GM12878 (cell line): ENCODE measurements at regions not wholly inside any gene's neighbourhood (a gene's known extent, or its start where the extent isn't known, plus 50 kb on each side); places are given as distances from the start of the nearest gene placed in this dataset.

Experiments used
- ATAC-seq: fragments of 200-7000 bp; cut with Tn5 transposase; 3 replicates; pipeline ENCODE4 v1.9.1; 2020; ENCODE audit warnings: mild to moderate bottlenecking, moderate library complexity
- BruUV-seq: library from RNA; stranded (reverse); fragments of 400-500 nt; replicated peaks from 2 replicates; lab custom pipeline; 2021; lab: Mats Ljungman, UMichigan
- CTCF ChIA-PET: fragments of 300-600 bp; sonication (Branson Sonifier 250); formaldehyde crosslinking; extraction: SDS; loops from one replicate; lab custom pipeline; 2021; ENCODE audit warnings: inconsistent platforms; lab: Yijun Ruan, JAX
- POLR2A ChIA-PET: fragments of 350-600 bp; formaldehyde crosslinking; extraction: SDS; loops from one replicate; lab custom pipeline; 2021; ENCODE audit warnings: inconsistent platforms; lab: Charles Lee
- RAD21 ChIA-PET: fragments of 300-600 bp; sonication (Branson Sonifier 250); formaldehyde crosslinking; loops from one replicate; lab custom pipeline; 2023; ENCODE audit warnings: antibody characterized with exemption; ENCODE audit not compliant: unreplicated experiment; lab: Charles Lee
- SMC1A ChIA-PET: fragments of 300-600 bp; sonication (Branson Sonifier 250); formaldehyde crosslinking; loops from one replicate; lab custom pipeline; 2023; ENCODE audit not compliant: unreplicated experiment, uncharacterized antibody; lab: Charles Lee
- DNase-seq: peaks from one replicate; pipeline ENCODE4 v3.0.0-alpha.2; 2011; ENCODE audit warnings: low read depth, low spot score
- FAIRE-seq: peaks from 3 replicates; lab custom pipeline; 2011; peaks lifted over from hg19 to GRCh38; lab: Jason Lieb, UNC
- H2AFZ ChIP-seq: 2 replicates; pipeline ENCODE4 v1.6.0; 2011; ENCODE audit warnings: low read depth, low read length, control low read depth; ENCODE audit not compliant: control insufficient read depth
- H3K27ac ChIP-seq: 2 replicates; pipeline ENCODE4 v1.5.1; 2011; ENCODE audit warnings: control low read depth; ENCODE audit not compliant: control insufficient read depth, insufficient read depth
- H3K27me3 ChIP-seq, 2 experiments: replicated peaks in 1 of 2; 2 replicates each; pipeline versions ENCODE4 v1.6.0 to v1.6.1; 2011; ENCODE audit warnings: low read length in 1 of 2; ENCODE audit not compliant: control insufficient read depth in 2 of 2, insufficient read depth in 2 of 2
- H3K36me3 ChIP-seq, 2 experiments: 2 replicates each; pipeline ENCODE4 v1.5.1; 2011; ENCODE audit warnings: low read length in 1 of 2; ENCODE audit not compliant: control insufficient read depth in 2 of 2, insufficient read depth in 2 of 2
- H3K4me1 ChIP-seq: 2 replicates; pipeline ENCODE4 v1.6.1; 2011; ENCODE audit warnings: mild to moderate bottlenecking, low read length, moderate library complexity, mixed read lengths; ENCODE audit not compliant: control insufficient read depth, insufficient read depth
- H3K4me2 ChIP-seq: 2 replicates; pipeline ENCODE4 v1.6.0; 2011; ENCODE audit warnings: control low read depth; ENCODE audit not compliant: control insufficient read depth, insufficient read depth
- H3K4me3 ChIP-seq: fragments of 200-600 bp; sonication (generic); 2 replicates; pipeline ENCODE4 v1.5.1; 2016
- H3K79me2 ChIP-seq: 2 replicates; pipeline ENCODE4 v1.6.0; 2011; ENCODE audit warnings: low read length; ENCODE audit not compliant: control insufficient read depth, insufficient read depth
- H3K9ac ChIP-seq: 2 replicates; pipeline ENCODE4 v1.8.0; 2011; ENCODE audit warnings: low read length, control low read depth, mixed read lengths; ENCODE audit not compliant: control insufficient read depth, insufficient read depth
- H3K9me3 ChIP-seq: replicated peaks from 3 replicates; pipeline ENCODE4 v1.5.1; 2011; ENCODE audit warnings: mild to moderate bottlenecking, low read length; ENCODE audit not compliant: control insufficient read depth, insufficient read depth
- H4K20me1 ChIP-seq: 2 replicates; pipeline ENCODE4 v1.6.0; 2011; ENCODE audit not compliant: control insufficient read depth, insufficient read depth
- CREM ChIP-seq: IDR thresholded peaks from 2 replicates; pipeline ENCODE4 v1.6.1; 2014; ENCODE audit warnings: antibody characterized with exemption, low read depth
- NR2C2 ChIP-seq: IDR thresholded peaks from 2 replicates; pipeline ENCODE4 v1.6.1; 2011; ENCODE audit warnings: borderline replicate concordance, low read depth; ENCODE audit not compliant: control insufficient read depth, insufficient read length
- RB1 ChIP-seq: fragments of 450-650 bp; formaldehyde crosslinking; IDR thresholded peaks from 2 replicates; pipeline ENCODE4 v1.6.1; 2017; ENCODE audit warnings: mild to moderate bottlenecking, borderline replicate concordance
- TCF3 ChIP-seq: IDR thresholded peaks from 2 replicates; pipeline ENCODE4 v1.6.1; 2012; ENCODE audit warnings: low read depth, mild to moderate bottlenecking, low read length, borderline replicate concordance; ENCODE audit not compliant: insufficient read depth
- ZBED1 ChIP-seq: IDR thresholded peaks from 2 replicates; pipeline ENCODE4 v1.6.1; 2016; ENCODE audit warnings: borderline replicate concordance
- ZNF384 ChIP-seq: IDR thresholded peaks from 2 replicates; pipeline ENCODE4 v1.6.1; 2012; ENCODE audit warnings: low read depth, mild to moderate bottlenecking, low read length, improper control_type of control experiment, borderline replicate concordance
- WGBS: methylation state at CpG from one replicate; pipeline ENCODE4 v1.1.6; 2016; ENCODE audit warnings: low lambda C conversion rate; ENCODE audit not compliant: insufficient replicate concordance, insufficient coverage; ENCODE audit errors: missing lambda C conversion rate; 5-methylcytosine and 5-hydroxymethylcytosine counted together
- in situ Hi-C: fragments of 300-500 bp; cut with MboI; formaldehyde crosslinking; loops from 9 replicates; pipeline ENCODE4 v1.14.3; 2018; ENCODE audit warnings: mixed read lengths
- intact Hi-C: fragments of 100-400 bp; cut with micrococcal nuclease; formaldehyde crosslinking; loops from one replicate; pipeline ENCODE4 v1.14.2; 2022; ENCODE audit not compliant: unreplicated experiment
- TF ChIP-seq, protein P1 (sequence below): fragments of 150-350 bp; IDR thresholded peaks from 2 replicates; pipeline ENCODE4 v1.6.1; 2016; ENCODE audit warnings: low read depth, low read length
- TF ChIP-seq, protein P2 (sequence below): fragments of 450-650 bp; IDR thresholded peaks from 2 replicates; pipeline ENCODE4 v1.6.1; 2017; ENCODE audit warnings: borderline replicate concordance
- TF ChIP-seq, protein P3 (sequence below): fragments of 450-650 bp; IDR thresholded peaks from 2 replicates; pipeline ENCODE4 v1.6.1; 2016; ENCODE audit warnings: mild to moderate bottlenecking, moderate library complexity, borderline replicate concordance

DNA sequence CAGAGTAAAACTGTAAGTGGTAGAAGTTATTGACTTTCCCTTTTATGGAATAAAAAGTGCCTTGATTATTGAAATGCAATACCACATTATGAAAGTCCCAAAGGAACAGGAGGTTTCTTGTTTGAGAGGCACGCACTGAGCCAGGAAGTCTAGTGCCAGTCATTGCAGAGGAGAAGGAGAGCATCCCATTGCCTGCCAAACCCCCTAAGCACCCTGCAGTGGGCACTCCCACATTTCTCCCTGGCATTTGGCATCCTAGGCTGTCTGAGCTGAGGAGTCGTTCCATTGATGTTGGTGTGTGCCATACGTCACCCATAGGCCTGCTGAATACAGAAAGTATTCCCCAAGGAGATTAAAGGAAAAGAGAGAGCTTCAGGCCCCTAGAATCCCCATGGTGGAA is 85.7 kb upstream of the MBNL2 start:
- H4K20me1 ChIP-seq, result no peaks in the 10 kb centered on the region
- no peak overlapping the region for H3K9ac ChIP-seq
- ChIA-PET POLR2A (no interaction called here), RAD21 (no interaction called here), CTCF (no interaction called here), SMC1A (interaction anchor here (0.6 to 1.0 kb wide), 3 partner anchors 13 to 197 kb away, joined by 3 to 4 read pairs (median 3); no protein-coding TSS in a partner anchor)
- WGBS, result 33% methylated on average over 3 of the region's 3 CpGs
- no peaks in the 10 kb centered on the region for H3K9me3 ChIP-seq
- no peaks in the 10 kb centered on the region for H3K4me1 ChIP-seq
- H3K4me3 ChIP-seq, result no peak overlapping the region
- no peaks in the 10 kb centered on the region for H3K36me3 ChIP-seq
- intact Hi-C loops, result no loop called here
- TF ChIP-seq, protein P1, sequence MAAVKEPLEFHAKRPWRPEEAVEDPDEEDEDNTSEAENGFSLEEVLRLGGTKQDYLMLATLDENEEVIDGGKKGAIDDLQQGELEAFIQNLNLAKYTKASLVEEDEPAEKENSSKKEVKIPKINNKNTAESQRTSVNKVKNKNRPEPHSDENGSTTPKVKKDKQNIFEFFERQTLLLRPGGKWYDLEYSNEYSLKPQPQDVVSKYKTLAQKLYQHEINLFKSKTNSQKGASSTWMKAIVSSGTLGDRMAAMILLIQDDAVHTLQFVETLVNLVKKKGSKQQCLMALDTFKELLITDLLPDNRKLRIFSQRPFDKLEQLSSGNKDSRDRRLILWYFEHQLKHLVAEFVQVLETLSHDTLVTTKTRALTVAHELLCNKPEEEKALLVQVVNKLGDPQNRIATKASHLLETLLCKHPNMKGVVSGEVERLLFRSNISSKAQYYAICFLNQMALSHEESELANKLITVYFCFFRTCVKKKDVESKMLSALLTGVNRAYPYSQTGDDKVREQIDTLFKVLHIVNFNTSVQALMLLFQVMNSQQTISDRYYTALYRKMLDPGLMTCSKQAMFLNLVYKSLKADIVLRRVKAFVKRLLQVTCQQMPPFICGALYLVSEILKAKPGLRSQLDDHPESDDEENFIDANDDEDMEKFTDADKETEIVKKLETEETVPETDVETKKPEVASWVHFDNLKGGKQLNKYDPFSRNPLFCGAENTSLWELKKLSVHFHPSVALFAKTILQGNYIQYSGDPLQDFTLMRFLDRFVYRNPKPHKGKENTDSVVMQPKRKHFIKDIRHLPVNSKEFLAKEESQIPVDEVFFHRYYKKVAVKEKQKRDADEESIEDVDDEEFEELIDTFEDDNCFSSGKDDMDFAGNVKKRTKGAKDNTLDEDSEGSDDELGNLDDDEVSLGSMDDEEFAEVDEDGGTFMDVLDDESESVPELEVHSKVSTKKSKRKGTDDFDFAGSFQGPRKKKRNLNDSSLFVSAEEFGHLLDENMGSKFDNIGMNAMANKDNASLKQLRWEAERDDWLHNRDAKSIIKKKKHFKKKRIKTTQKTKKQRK, result no peak
- TF ChIP-seq, protein P2, sequence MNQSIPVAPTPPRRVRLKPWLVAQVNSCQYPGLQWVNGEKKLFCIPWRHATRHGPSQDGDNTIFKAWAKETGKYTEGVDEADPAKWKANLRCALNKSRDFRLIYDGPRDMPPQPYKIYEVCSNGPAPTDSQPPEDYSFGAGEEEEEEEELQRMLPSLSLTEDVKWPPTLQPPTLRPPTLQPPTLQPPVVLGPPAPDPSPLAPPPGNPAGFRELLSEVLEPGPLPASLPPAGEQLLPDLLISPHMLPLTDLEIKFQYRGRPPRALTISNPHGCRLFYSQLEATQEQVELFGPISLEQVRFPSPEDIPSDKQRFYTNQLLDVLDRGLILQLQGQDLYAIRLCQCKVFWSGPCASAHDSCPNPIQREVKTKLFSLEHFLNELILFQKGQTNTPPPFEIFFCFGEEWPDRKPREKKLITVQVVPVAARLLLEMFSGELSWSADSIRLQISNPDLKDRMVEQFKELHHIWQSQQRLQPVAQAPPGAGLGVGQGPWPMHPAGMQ, result no peak
- TF ChIP-seq ZBED1 (no peak), TCF3 (no peak), NR2C2 (no peak), ZNF384 (no peak), CREM (no peak), RB1 (no peak)
- TF ChIP-seq, protein P3, sequence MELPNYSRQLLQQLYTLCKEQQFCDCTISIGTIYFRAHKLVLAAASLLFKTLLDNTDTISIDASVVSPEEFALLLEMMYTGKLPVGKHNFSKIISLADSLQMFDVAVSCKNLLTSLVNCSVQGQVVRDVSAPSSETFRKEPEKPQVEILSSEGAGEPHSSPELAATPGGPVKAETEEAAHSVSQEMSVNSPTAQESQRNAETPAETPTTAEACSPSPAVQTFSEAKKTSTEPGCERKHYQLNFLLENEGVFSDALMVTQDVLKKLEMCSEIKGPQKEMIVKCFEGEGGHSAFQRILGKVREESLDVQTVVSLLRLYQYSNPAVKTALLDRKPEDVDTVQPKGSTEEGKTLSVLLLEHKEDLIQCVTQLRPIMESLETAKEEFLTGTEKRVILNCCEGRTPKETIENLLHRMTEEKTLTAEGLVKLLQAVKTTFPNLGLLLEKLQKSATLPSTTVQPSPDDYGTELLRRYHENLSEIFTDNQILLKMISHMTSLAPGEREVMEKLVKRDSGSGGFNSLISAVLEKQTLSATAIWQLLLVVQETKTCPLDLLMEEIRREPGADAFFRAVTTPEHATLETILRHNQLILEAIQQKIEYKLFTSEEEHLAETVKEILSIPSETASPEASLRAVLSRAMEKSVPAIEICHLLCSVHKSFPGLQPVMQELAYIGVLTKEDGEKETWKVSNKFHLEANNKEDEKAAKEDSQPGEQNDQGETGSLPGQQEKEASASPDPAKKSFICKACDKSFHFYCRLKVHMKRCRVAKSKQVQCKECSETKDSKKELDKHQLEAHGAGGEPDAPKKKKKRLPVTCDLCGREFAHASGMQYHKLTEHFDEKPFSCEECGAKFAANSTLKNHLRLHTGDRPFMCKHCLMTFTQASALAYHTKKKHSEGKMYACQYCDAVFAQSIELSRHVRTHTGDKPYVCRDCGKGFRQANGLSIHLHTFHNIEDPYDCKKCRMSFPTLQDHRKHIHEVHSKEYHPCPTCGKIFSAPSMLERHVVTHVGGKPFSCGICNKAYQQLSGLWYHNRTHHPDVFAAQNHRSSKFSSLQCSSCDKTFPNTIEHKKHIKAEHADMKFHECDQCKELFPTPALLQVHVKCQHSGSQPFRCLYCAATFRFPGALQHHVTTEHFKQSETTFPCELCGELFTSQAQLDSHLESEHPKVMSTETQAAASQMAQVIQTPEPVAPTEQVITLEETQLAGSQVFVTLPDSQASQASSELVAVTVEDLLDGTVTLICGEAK, result no peak
- no TSS peak for BruUV-seq
- ATAC-seq (no peak), FAIRE-seq (no peak), DNase-seq (no peak)
- no peaks in the 10 kb centered on the region for H3K79me2 ChIP-seq
- H2AFZ ChIP-seq, result no peak overlapping the region
- H3K27ac ChIP-seq, result no peak overlapping the region
- no peaks in the 10 kb centered on the region for H3K27me3 ChIP-seq
- H3K4me2 ChIP-seq, result no peak overlapping the region
- in situ Hi-C loops, result no loop called here
